Esophagus squamous epithelium (tissue), 5 donors: ENCODE measurements at regions not wholly inside any gene's neighbourhood (a gene's known extent, or its start where the extent isn't known, plus 50 kb on each side); places are given as distances from the start of the nearest gene placed in this dataset.

Experiments used
- DNase-seq: peaks from one replicate; lab custom pipeline; 2025; lab: John Stamatoyannopoulos, UW
- H3K27ac ChIP-seq, 4 donors: fragments of 200-600 bp; sonication (generic); one replicate each; pipeline ENCODE4 v1.5.1; 2016 to 2019; ENCODE audit warnings: mild to moderate bottlenecking in 1 of 4
- H3K27me3 ChIP-seq, 4 donors: fragments of 200-600 bp; sonication (generic); 1 replicate in 3 of 4; 2 replicates in 1 of 4; pipeline versions ENCODE4 v1.5.1 to v1.6.0; 2017 to 2021; ENCODE audit warnings: antibody characterized with exemption in 1 of 4
- H3K36me3 ChIP-seq, 3 donors: fragments of 200-600 bp; sonication (generic); one replicate each; pipeline ENCODE4 v1.5.1; 2016 to 2019
- H3K4me1 ChIP-seq, 3 donors: fragments of 200-600 bp; sonication (generic); one replicate each; pipeline ENCODE4 v1.5.1; 2017 to 2019
- H3K4me3 ChIP-seq, 4 donors: fragments of 200-600 bp; sonication (generic); 1 replicate in 3 of 4; 2 replicates in 1 of 4; pipeline ENCODE4 v1.5.1; 2016 to 2019; ENCODE audit warnings: mild to moderate bottlenecking in 2 of 4, moderate library complexity in 1 of 4
- H3K9me3 ChIP-seq, 3 donors: fragments of 200-600 bp; sonication (generic); one replicate each; pipeline ENCODE4 v1.5.1; 2016 to 2019
- CTCF ChIP-seq, 6 experiments: fragments of 450-650 bp in 4 of 6; fragments of 200-600 bp in 2 of 6; sonication (generic) in 2 of 6; IDR thresholded peaks; one replicate each; pipeline ENCODE4 v1.5.1; 2016 to 2019; ENCODE audit warnings: antibody characterized with exemption in 6 of 6, mild to moderate bottlenecking in 4 of 6, moderate library complexity in 4 of 6
- POLR2A ChIP-seq, 4 donors: fragments of 450-650 bp; IDR thresholded peaks; one replicate each; pipeline ENCODE4 v1.6.1; 2017; ENCODE audit warnings: antibody characterized with exemption in 4 of 4, mild to moderate bottlenecking in 4 of 4, moderate library complexity in 3 of 4
- WGBS, 2 donors: methylation state at CpG; one replicate each; pipeline ENCODE4 v1.1.5; 2018; 5-methylcytosine and 5-hydroxymethylcytosine counted together
- intact Hi-C: fragments of 100-400 bp; cut with DNase I; formaldehyde crosslinking; loops from one replicate; pipeline ENCODE4 v1.15.0; 2022
- donor health status: DM: yes; HTN: yes; CAD: no.

GRCh38 chr6:168746643-168747042 lies 305.7 kb downstream of the SMOC2 start:
- Histone ChIP-seq H3K36me3 (no peaks in the 10 kb centered on the region), H3K27me3 (no peaks in the 10 kb centered on the region), H3K27ac (no peak overlapping the region), H3K4me1 (no peaks in the 10 kb centered on the region), H3K4me3 (no peak overlapping the region), H3K9me3 (no peaks in the 10 kb centered on the region)
- WGBS, 2 donors: 50 to 53% methylated on average over 1 of the region's 1 CpG
- no peak for TF ChIP-seq POLR2A (IDR thresholded peaks at IDR 0.05)
- no peak for TF ChIP-seq CTCF (IDR thresholded peaks at IDR 0.05)
- intact Hi-C loops: no loop called here
- DNase-seq: no peak

GRCh38 chr6:168746013-168746412 lies 305.0 kb downstream of the SMOC2 start:
- H3K4me1 ChIP-seq: no peaks in the 10 kb centered on the region
- no peaks in the 10 kb centered on the region for H3K9me3 ChIP-seq
- intact Hi-C loops: no loop called here
- H3K36me3 ChIP-seq: no peaks in the 10 kb centered on the region
- no peak for TF ChIP-seq CTCF (IDR thresholded peaks at IDR 0.05)
- no peak for TF ChIP-seq POLR2A (IDR thresholded peaks at IDR 0.05)
- no peak for DNase-seq
- H3K27ac ChIP-seq: no peak overlapping the region
- no peaks in the 10 kb centered on the region for H3K27me3 ChIP-seq
- WGBS, 2 donors: 84 to 90% methylated on average over 3 of the region's 3 CpGs
- no peak overlapping the region for H3K4me3 ChIP-seq

GRCh38 chr6:168744861-168745260 lies 303.9 kb downstream of the SMOC2 start:
- WGBS, 2 donors: 59 to 73% methylated on average over 3 of the region's 3 CpGs
- TF ChIP-seq CTCF (IDR thresholded peaks at IDR 0.05) (no peak), POLR2A (IDR thresholded peaks at IDR 0.05) (no peak)
- intact Hi-C loops: no loop called here
- Histone ChIP-seq H3K27me3 (no peaks in the 10 kb centered on the region), H3K4me3 (no peak overlapping the region), H3K36me3 (no peaks in the 10 kb centered on the region), H3K4me1 (no peaks in the 10 kb centered on the region), H3K27ac (no peak overlapping the region), H3K9me3 (no peaks in the 10 kb centered on the region)
- DNase-seq: no peak

GRCh38 chr6:168741942-168742782 lies 301.2 kb downstream of the SMOC2 start:
- Histone ChIP-seq H3K36me3 (no peaks in the 10 kb centered on the region), H3K4me1 (no peaks in the 10 kb centered on the region), H3K27ac (no peak overlapping the region), H3K9me3 (no peaks in the 10 kb centered on the region), H3K4me3 (no peak overlapping the region), H3K27me3 (no peaks in the 10 kb centered on the region)
- DNase-seq: no peak
- WGBS, 2 donors: 78 to 83% methylated on average over 19 to 21 of the region's 23 CpGs
- intact Hi-C loops: no loop called here
- TF ChIP-seq CTCF (IDR thresholded peaks at IDR 0.05): no peak
- no peak for TF ChIP-seq POLR2A (IDR thresholded peaks at IDR 0.05)

GRCh38 chr6:168741305-168741704 lies 300.3 kb downstream of the SMOC2 start:
- 81% methylated on average over 3 of the region's 3 CpGs for WGBS, 2 donors
- H3K27ac ChIP-seq: no peak overlapping the region
- TF ChIP-seq CTCF (IDR thresholded peaks at IDR 0.05): no peak
- TF ChIP-seq POLR2A (IDR thresholded peaks at IDR 0.05): no peak
- no peaks in the 10 kb centered on the region for H3K27me3 ChIP-seq
- no peak for DNase-seq
- H3K4me3 ChIP-seq: no peak overlapping the region
- intact Hi-C loops: no loop called here
- no peaks in the 10 kb centered on the region for H3K36me3 ChIP-seq
- H3K9me3 ChIP-seq: no peaks in the 10 kb centered on the region
- H3K4me1 ChIP-seq: no peaks in the 10 kb centered on the region
